Suppressor macrophage (primary cell): ENCODE measurements at regions not wholly inside any gene's neighbourhood (a gene's known extent, or its start where the extent isn't known, plus 50 kb on each side); places are given as distances from the start of the nearest gene placed in this dataset.
"Not testable (repeated sequence)": the region's sequence is repeated elsewhere in the genome, so short reads cannot be mapped to it uniquely, and the experiment has no call there.

ENCODE experiments used
- DNase-seq, 4 experiments: peaks; one replicate each; pipeline ENCODE4 v3.0.0-alpha.2; 2020 to 2022

GRCh38 chr1:56099766-56100265 is 479.5 kb downstream of the PLPP3 start:
- no peak for DNase-seq

- no peak for DNase-seq
These were observed 480.4 kb downstream of the PLPP3 start for GRCh38 chr1:56098946-56099345.

GRCh38 chr1:56097713-56098112 is 481.6 kb downstream of the PLPP3 start:
- no peak for DNase-seq

- peak; percentile 12 to 45 (median 34) for DNase-seq
These were observed 483.4 kb downstream of the PLPP3 start for GRCh38 chr1:56095696-56096665.

- no peak for DNase-seq
These were observed 485.2 kb downstream of the PLPP3 start for GRCh38 chr1:56094168-56094567.

GRCh38 chr1:56092684-56093570 is 486.4 kb downstream of the PLPP3 start:
- DNase-seq, result peak; percentile 6 to 65 (median 36)

- DNase-seq, result not testable (repeated sequence)
These were observed 489.5 kb downstream of the PLPP3 start for GRCh38 chr1:56089826-56090225.

GRCh38 chr1:56084246-56084645 is 495.1 kb downstream of the PLPP3 start:
- no peak for DNase-seq

- no peak for DNase-seq
These were observed 497.6 kb downstream of the PLPP3 start for GRCh38 chr1:56081736-56082135.

GRCh38 chr1:56081173-56081572 is 498.2 kb downstream of the PLPP3 start:
- no peak for DNase-seq

GRCh38 chr1:56080123-56080522 is 499.2 kb downstream of the PLPP3 start:
- DNase-seq, result peak in 2 of 4 experiments; percentile 11 to 28

GRCh38 chr1:56079391-56079790 is 500.0 kb downstream of the PLPP3 start:
- DNase-seq, result peak in 2 of 4 experiments; percentile 13 to 23

GRCh38 chr1:56077206-56077605 is 502.2 kb downstream of the PLPP3 start:
- DNase-seq, result no peak

- no peak for DNase-seq
These were observed 505.2 kb downstream of the PLPP3 start for GRCh38 chr1:56074007-56074651.

- DNase-seq, result no peak
These were observed 505.8 kb downstream of the PLPP3 start for GRCh38 chr1:56073614-56074006.

GRCh38 chr1:56073206-56073605 is 506.2 kb downstream of the PLPP3 start:
- no peak for DNase-seq

GRCh38 chr1:56072310-56072709 is 507.1 kb downstream of the PLPP3 start:
- no peak for DNase-seq

- no peak for DNase-seq
These were observed 508.0 kb downstream of the PLPP3 start for GRCh38 chr1:56071351-56071750.

GRCh38 chr1:56070601-56071000 is 508.8 kb downstream of the PLPP3 start:
- DNase-seq, result no peak

- no peak for DNase-seq
These were observed 509.5 kb downstream of the PLPP3 start for GRCh38 chr1:56069824-56070223.

- DNase-seq, result no peak
These were observed 510.5 kb downstream of the PLPP3 start for GRCh38 chr1:56068908-56069307.

- DNase-seq, result no peak
These were observed 511.2 kb downstream of the PLPP3 start for GRCh38 chr1:56068210-56068609.

- DNase-seq, result no peak
These were observed 513.6 kb downstream of the PLPP3 start for GRCh38 chr1:56065729-56066128.
